ENCODE measurements at regions not wholly inside any gene's neighbourhood (a gene's known extent, or its start where the extent isn't known, plus 50 kb on each side); places are given as distances from the start of the nearest gene placed in this dataset.

GRCh38 chr1:184895086-184895485, 79.2 kb downstream of the NIBAN1 start:
- TF ChIP-seq POLR2AphosphoS5 (IDR thresholded peaks at IDR 0.05), result no peak
- no peak for TF ChIP-seq CTCF (IDR thresholded peaks at IDR 0.05)
